Body of pancreas (tissue), 4 donors: ENCODE measurements at regions not wholly inside any gene's neighbourhood (a gene's known extent, or its start where the extent isn't known, plus 50 kb on each side); places are given as distances from the start of the nearest gene placed in this dataset.

Experiments
- POLR2A ChIP-seq, 3 donors: fragments of 450-650 bp; IDR thresholded peaks; one replicate each; pipeline ENCODE4 v1.6.1; 2016; ENCODE audit warnings: antibody characterized with exemption in 3 of 3, mild to moderate bottlenecking in 2 of 3
- TF ChIP-seq, protein P1 (sequence below), 7 experiments: fragments of 450-650 bp in 4 of 7; fragments of 200-600 bp in 3 of 7; sonication (generic) in 3 of 7; IDR thresholded peaks; one replicate each; pipeline ENCODE4 v1.5.1; 2016 to 2019; ENCODE audit warnings: antibody characterized with exemption in 7 of 7

DNA sequence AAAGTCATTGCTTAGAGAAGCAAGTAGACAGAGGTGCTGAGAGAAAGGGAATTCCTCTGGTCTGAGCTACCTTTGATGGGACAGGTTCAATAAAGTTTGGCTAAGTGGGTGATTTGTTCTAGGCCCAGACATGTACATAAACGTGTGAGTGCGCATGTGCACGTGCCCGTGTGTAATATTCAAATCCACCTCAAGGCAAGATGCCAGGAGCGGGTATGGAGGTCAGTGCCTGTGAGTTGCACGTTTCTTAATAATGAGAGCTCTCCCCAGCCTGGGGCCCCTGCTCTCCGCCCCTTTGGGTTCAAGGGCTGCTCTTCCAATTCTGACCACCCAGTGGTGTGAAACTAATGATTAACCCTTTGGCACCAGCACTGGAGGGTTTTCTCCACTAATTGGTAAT lies 53.8 kb upstream of the LMO4 start:
- TF ChIP-seq, protein P1, sequence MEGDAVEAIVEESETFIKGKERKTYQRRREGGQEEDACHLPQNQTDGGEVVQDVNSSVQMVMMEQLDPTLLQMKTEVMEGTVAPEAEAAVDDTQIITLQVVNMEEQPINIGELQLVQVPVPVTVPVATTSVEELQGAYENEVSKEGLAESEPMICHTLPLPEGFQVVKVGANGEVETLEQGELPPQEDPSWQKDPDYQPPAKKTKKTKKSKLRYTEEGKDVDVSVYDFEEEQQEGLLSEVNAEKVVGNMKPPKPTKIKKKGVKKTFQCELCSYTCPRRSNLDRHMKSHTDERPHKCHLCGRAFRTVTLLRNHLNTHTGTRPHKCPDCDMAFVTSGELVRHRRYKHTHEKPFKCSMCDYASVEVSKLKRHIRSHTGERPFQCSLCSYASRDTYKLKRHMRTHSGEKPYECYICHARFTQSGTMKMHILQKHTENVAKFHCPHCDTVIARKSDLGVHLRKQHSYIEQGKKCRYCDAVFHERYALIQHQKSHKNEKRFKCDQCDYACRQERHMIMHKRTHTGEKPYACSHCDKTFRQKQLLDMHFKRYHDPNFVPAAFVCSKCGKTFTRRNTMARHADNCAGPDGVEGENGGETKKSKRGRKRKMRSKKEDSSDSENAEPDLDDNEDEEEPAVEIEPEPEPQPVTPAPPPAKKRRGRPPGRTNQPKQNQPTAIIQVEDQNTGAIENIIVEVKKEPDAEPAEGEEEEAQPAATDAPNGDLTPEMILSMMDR (IDR thresholded peaks at IDR 0.05): no peak
- no peak for TF ChIP-seq POLR2A (IDR thresholded peaks at IDR 0.05)
